ENCODE measurements at regions not wholly inside any gene's neighbourhood (a gene's known extent, or its start where the extent isn't known, plus 50 kb on each side); places are given as distances from the start of the nearest gene placed in this dataset.

- TF ChIP-seq ZNF462 (CRISPR knock-in tag; IDR thresholded peaks at IDR 0.05): no peak
- TF ChIP-seq CREB1 (CRISPR knock-in tag; IDR thresholded peaks at IDR 0.05; ENCODE audit: low read depth): no peak
- TF ChIP-seq STAT1 (IDR thresholded peaks at IDR 0.05; ENCODE audit: unreplicated experiment): no peak
- TF ChIP-seq, protein P1, sequence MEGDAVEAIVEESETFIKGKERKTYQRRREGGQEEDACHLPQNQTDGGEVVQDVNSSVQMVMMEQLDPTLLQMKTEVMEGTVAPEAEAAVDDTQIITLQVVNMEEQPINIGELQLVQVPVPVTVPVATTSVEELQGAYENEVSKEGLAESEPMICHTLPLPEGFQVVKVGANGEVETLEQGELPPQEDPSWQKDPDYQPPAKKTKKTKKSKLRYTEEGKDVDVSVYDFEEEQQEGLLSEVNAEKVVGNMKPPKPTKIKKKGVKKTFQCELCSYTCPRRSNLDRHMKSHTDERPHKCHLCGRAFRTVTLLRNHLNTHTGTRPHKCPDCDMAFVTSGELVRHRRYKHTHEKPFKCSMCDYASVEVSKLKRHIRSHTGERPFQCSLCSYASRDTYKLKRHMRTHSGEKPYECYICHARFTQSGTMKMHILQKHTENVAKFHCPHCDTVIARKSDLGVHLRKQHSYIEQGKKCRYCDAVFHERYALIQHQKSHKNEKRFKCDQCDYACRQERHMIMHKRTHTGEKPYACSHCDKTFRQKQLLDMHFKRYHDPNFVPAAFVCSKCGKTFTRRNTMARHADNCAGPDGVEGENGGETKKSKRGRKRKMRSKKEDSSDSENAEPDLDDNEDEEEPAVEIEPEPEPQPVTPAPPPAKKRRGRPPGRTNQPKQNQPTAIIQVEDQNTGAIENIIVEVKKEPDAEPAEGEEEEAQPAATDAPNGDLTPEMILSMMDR (conservative IDR thresholded peaks at IDR 0.05; ENCODE audit: low read depth in 2 of 2): no peak
- TF ChIP-seq EZH2phosphoT487 (IDR thresholded peaks at IDR 0.05; ENCODE audit: unreplicated experiment): no peak
- no peak for TF ChIP-seq NANOG (IDR thresholded peaks at IDR 0.05; ENCODE audit: borderline replicate concordance)
- TF ChIP-seq, protein P2, sequence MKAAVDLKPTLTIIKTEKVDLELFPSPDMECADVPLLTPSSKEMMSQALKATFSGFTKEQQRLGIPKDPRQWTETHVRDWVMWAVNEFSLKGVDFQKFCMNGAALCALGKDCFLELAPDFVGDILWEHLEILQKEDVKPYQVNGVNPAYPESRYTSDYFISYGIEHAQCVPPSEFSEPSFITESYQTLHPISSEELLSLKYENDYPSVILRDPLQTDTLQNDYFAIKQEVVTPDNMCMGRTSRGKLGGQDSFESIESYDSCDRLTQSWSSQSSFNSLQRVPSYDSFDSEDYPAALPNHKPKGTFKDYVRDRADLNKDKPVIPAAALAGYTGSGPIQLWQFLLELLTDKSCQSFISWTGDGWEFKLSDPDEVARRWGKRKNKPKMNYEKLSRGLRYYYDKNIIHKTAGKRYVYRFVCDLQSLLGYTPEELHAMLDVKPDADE (IDR thresholded peaks at IDR 0.05): no peak
- no peak for TF ChIP-seq ZNF114 (CRISPR knock-in tag; IDR thresholded peaks at IDR 0.05)
These were observed 74.4 kb upstream of the EPB41L3 start (continued) for GRCh38 chr18:5618047-5618688.
